CD4-positive, alpha-beta T cell treated with Interleukin-4 for 1 hour (primary cell): ENCODE measurements at regions not wholly inside any gene's neighbourhood (a gene's known extent, or its start where the extent isn't known, plus 50 kb on each side); places are given as distances from the start of the nearest gene placed in this dataset.
"Not testable (repeated sequence)": the region's sequence is repeated elsewhere in the genome, so short reads cannot be mapped to it uniquely, and the experiment has no call there.

Source experiments
- DNase-seq, 2 donors: peaks; one replicate each; pipeline ENCODE4 v3.0.0-alpha.2; 2020 to 2022

- DNase-seq, result no peak
These were observed 133.6 kb upstream of the FRG1 start for GRCh38 chr4:189807031-189807430.

GRCh38 chr4:189809241-189809735, 131.4 kb upstream of the FRG1 start:
- no peak for DNase-seq

- no peak for DNase-seq
These were observed 130.8 kb upstream of the FRG1 start for GRCh38 chr4:189809839-189810238.

- DNase-seq, result not testable (repeated sequence)
These were observed 130.1 kb upstream of the FRG1 start for GRCh38 chr4:189810318-189811181.

GRCh38 chr4:189815404-189816192, 125.1 kb upstream of the FRG1 start:
- DNase-seq, result no peak

- DNase-seq, result no peak
These were observed 118.3 kb upstream of the FRG1 start for GRCh38 chr4:189822326-189822725.

GRCh38 chr4:189823591-189823990, 117.1 kb upstream of the FRG1 start:
- DNase-seq, result no peak

- no peak for DNase-seq
These were observed 115.2 kb upstream of the FRG1 start for GRCh38 chr4:189825466-189825865.

- no peak for DNase-seq
These were observed 114.0 kb upstream of the FRG1 start for GRCh38 chr4:189826657-189827056.

- no peak for DNase-seq
These were observed 112.5 kb upstream of the FRG1 start for GRCh38 chr4:189828081-189828697.

- no peak for DNase-seq
These were observed 108.1 kb upstream of the FRG1 start for GRCh38 chr4:189832528-189832927.

GRCh38 chr4:189834616-189835015, 106.1 kb upstream of the FRG1 start:
- DNase-seq, result no peak

GRCh38 chr4:189835505-189835904, 105.2 kb upstream of the FRG1 start:
- no peak for DNase-seq

GRCh38 chr4:189837471-189837870, 103.2 kb upstream of the FRG1 start:
- no peak for DNase-seq

GRCh38 chr4:189838821-189839497, 101.7 kb upstream of the FRG1 start:
- DNase-seq, result no peak

GRCh38 chr4:189840356-189840755, 100.3 kb upstream of the FRG1 start:
- no peak for DNase-seq

- DNase-seq, result no peak
These were observed 97.2 kb upstream of the FRG1 start for GRCh38 chr4:189843413-189844009.

GRCh38 chr4:189845145-189845846, 95.4 kb upstream of the FRG1 start:
- no peak for DNase-seq

GRCh38 chr4:189846094-189846493, 94.6 kb upstream of the FRG1 start:
- DNase-seq, result not testable (repeated sequence)

- not testable (repeated sequence) for DNase-seq
These were observed 94.1 kb upstream of the FRG1 start for GRCh38 chr4:189846608-189847007.

- DNase-seq, result not testable (repeated sequence)
These were observed 92.0 kb upstream of the FRG1 start for GRCh38 chr4:189848672-189849071.
